Stimulated activated CD4-positive, alpha-beta T cell treated with anti-CD3 and anti-CD28 coated beads, Interleukin-12 subunit alpha, Interleukin-12 subunit beta, amount 100 ng/mL, for 48 hours (primary cell): ENCODE measurements at regions not wholly inside any gene's neighbourhood (a gene's known extent, or its start where the extent isn't known, plus 50 kb on each side); places are given as distances from the start of the nearest gene placed in this dataset.
A peak's percentile ranks its signal among the peaks of the same experiment; 100 is the strongest.
"Not testable (repeated sequence)": the region's sequence is repeated elsewhere in the genome, so short reads cannot be mapped to it uniquely, and the experiment has no call there.

ENCODE experiments used
- DNase-seq, 3 donors: peaks; one replicate each; pipeline ENCODE4 v3.0.0-alpha.2; 2020; ENCODE audit warnings: low read depth in 2 of 3, low spot score in 1 of 3

DNA sequence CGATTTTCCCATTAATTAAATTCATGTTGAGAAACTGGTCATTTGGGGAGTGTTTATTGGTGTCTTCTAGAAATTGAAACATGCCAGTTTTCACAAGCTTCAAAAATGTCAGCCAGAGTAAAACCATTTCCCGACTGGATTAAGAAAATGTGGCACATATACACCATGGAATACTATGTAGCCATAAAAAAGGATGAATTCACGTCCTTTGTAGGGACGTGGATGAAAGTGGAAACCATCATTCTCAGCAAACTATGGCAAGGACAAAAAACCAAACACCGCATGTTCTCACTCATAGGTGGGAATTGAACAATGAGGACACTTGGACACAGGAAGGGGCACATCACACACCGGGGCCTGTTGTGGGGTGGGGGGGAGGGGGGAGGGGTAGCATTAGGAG is 162.1 kb upstream of the FGF13 start:
- not testable (repeated sequence) for DNase-seq

- DNase-seq, result no peak
Measured at GRCh38 chrX:138872537-138872936, 161.0 kb upstream of the FGF13 start.

- DNase-seq, result no peak
Measured at GRCh38 chrX:138871739-138872138, 160.2 kb upstream of the FGF13 start.

- no peak for DNase-seq
Measured at GRCh38 chrX:138866643-138867042, 155.1 kb upstream of the FGF13 start.

- DNase-seq, result no peak
Measured at GRCh38 chrX:138865093-138865649, 153.7 kb upstream of the FGF13 start.

DNA sequence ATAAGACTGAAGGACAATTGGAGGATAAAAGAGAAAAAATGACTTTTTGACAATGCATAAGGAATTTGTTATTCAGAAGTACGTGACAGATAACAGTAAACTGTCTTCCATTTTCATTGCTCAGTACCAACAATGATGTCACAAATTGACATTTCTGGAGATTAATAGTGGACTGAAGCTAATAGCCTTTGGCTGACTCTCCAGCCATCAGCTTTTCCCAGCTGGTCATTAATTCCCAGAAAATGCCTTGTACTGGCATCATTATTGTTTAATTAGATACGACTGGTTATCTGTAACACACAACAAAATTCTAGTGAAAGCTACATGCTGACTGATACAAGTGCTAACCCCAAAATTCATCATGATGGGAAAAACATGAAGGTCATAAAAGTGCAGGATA is 147.9 kb upstream of the FGF13 start:
- DNase-seq, result no peak

DNA sequence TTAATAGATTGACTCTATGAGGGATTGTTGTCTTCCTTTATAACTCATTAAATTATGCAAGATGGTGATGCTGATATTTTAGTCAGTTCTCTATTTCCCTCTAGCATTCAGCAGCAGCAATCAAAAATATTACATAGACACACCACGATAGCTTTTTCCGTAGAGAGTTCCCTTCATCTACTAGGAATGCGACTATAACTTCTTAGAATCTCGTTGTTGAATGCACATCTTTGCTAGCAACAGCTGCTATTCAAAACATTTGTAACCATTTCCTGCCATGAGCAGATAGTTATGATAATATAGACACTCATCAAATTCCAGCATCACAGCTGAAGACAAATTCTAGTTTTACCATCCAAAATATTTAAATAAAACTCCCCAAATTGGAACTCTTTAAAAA is 147.4 kb upstream of the FGF13 start:
- DNase-seq, result no peak

GRCh38 chrX:138858438-138858837 is 146.9 kb upstream of the FGF13 start:
- DNase-seq, result peak in 1 of 3 donors; percentile 1

- no peak for DNase-seq
Measured at GRCh38 chrX:138856881-138857604, 145.5 kb upstream of the FGF13 start.

DNA sequence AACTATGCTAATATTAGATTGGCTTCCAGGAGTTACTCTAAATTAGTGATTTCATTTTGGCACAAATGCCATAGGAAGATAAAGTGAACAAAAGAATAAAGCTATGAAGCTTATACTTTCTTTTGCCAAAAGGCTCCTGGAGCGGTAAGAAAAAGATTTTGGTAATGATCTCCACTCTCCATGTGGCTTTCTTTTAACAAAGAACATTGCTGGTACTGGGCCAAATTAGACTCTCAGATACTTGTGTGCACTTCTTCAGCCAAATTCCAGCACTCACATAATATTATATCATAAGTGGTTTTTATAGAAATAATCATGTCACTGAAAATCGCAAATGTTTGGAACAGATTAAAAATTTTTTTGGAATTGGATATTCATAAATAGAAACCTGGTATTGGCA is 142.4 kb upstream of the FGF13 start:
- no peak for DNase-seq

GRCh38 chrX:138849521-138849920 is 138.0 kb upstream of the FGF13 start:
- no peak for DNase-seq

DNA sequence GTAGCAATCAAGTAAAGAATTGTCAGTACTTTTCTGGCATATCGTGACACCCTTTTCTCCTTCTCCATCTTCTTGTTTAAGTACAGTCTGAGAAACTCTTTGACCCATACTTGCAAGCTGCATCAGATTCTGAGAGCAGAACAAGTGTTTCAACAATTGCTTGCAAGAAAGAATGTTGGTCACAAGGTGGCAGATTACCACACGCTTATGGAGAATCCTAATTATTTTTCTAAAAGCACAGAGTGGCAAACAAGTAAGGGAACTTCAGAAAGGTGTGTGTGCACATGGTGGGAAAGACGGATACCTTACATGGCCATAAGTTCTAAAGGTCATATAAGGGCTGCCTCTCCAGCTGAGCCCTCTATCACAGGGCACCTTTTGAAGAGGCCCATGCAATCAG is 136.4 kb upstream of the FGF13 start:
- no peak for DNase-seq

DNA sequence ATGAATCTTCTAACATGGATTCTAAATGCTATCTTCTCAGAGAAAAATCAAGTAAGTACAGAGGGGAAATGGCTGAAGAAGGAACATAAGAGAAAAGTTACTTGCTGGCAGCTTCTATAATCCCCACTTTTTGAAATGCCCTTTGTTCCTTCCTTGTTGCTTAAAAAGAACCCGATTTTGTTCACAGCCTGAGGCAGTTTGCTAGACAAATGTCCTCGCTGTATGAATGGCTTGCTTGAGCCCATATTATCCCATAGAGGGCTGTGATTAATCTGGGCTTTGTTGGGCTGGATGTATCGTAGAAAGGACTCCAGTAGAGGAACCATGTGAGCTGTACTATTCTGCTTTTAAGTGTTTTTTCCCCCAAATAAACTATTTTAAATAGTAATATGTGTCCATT is 134.3 kb upstream of the FGF13 start:
- DNase-seq, result no peak

DNA sequence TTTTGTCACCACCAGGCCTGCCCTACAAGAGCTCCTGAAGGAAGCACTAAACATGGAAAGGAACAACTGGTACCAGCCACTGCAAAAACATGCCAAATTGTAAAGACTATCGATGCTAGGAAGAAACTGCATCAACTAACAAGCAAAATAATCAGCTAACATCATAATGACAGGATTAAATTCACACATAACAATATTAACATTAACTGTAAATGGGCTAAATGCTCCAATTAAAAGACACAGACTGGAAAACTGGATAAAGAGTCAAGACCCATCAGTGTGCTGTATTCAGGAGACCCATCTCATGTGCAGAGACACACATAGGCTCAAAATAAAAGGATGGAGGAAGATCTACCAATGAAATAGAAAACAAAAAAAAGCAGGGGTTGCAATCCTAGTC is 95.9 kb upstream of the FGF13 start:
- not testable (repeated sequence) for DNase-seq

GRCh38 chrX:138794246-138794645 is 82.7 kb upstream of the FGF13 start:
- no peak for DNase-seq

DNA sequence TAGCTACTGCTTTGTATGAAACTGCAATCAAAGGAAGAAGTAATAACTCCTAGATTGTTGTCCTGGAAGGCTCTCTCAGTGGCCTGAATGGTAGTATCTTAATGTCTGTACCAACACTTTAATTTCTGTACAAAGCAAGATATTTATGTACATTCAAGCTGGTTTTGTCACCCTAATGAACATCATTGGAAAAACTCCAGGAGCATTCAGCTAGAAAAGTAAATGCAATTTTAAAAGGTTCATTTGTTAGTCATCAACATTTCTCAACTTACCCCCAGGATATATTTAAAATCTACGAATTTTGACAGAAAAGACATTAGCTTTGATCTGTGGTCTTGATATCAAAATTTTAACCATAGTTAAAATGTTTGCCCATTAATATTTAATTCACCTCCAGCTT is 80.0 kb upstream of the FGF13 start:
- DNase-seq, result no peak

GRCh38 chrX:138788771-138789170 is 77.3 kb upstream of the FGF13 start:
- no peak for DNase-seq

DNA sequence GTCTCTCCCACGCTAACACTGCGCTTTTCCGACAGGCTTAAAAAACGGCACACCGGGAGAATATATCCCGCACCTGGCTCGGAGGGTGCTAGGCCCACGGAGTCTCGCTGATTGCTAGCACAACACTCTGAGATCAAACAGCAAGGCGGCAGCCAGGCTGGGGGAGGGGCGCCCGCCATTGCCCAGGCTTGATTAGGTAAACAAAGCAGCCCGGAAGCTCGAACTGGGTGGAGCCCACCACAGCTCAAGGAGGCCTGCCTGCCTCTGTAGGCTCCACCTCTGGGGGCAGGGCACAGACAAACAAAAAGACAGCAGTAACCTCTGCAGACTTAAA is 67.0 kb upstream of the FGF13 start:
- DNase-seq, result not testable (repeated sequence)

DNA sequence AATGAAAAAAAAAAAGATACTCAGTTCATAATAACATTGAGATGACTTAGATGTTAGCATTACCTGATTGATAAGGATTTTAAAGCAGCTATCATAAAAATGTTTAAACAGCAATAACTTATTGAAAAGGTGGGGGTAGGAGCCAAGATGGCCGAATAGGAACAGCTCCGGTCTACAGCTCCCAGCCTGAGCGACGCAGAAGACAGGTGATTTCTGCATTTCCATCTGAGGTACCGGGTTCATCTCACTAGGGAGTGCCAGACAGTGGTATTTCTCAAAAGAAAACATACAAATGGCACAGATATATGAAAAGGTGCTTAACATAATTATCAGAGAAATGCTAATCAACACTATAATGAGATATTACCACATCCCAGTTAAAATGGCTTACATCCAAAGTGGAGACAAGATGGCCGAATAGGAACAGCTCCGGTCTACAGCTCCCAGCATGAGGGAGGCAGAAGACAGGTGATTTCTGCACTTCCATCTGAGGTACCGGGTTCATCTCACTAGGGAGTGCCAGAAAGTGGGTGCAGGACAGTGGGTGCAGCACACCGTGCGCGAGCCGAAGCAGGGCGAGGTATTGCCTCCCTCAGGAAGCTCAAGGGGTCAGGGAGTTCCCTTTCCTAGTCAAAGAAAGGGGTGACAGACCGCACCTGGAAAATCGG is 66.5 kb upstream of the FGF13 start:
- DNase-seq, result not testable (repeated sequence)

GRCh38 chrX:138777230-138777629 is 65.7 kb upstream of the FGF13 start:
- DNase-seq, result no peak

DNA sequence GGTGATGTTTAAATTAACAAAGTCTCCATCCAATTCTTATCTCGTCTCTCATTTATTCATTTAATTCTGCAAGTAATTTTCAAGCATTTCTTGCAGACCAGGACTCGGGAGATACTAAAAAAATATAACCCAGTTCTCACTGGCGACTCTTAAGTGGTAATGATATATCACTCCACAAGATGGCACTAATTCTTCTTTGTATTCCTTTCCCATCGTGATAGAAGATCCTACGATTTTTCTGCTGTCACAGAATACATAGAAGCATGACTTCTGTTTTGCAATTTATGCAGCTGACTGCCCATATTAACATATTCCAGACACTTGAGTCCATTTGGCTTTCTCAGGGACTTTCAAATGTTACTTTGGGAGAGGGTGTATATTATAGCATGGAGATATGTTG is 64.0 kb upstream of the FGF13 start:
- DNase-seq, result no peak

DNA sequence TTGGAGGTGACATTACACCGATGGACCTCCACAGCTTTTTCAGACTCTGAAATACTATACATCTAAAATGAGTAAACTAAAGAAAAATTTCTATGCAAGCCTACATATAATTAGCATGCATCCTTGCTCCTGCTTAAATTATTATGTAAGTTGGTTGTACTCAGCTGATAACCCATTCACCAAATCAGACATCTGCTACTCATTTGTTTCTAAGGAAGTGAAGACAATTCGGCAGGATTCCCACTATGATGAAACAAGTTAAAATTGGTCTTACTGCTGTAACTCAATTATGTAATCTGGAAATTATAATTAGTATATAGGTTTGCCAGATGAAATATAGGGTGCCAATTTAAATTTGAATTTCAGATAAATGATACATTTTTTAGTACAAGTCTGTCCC is 59.5 kb upstream of the FGF13 start:
- no peak for DNase-seq

GRCh38 chrX:138769918-138770317 is 58.4 kb upstream of the FGF13 start:
- DNase-seq, result no peak
